PC-9 (cell line): ENCODE measurements at regions not wholly inside any gene's neighbourhood (a gene's known extent, or its start where the extent isn't known, plus 50 kb on each side); places are given as distances from the start of the nearest gene placed in this dataset.

Experiments
- BruUV-seq: library from RNA; stranded (reverse); fragments of 400-500 nt; replicated peaks from 2 replicates; lab custom pipeline; 2021; lab: Mats Ljungman, UMichigan
- CTCF ChIA-PET: fragments of 300-600 bp; sonication (Branson Sonifier 250); formaldehyde crosslinking; loops from one replicate; lab custom pipeline; 2022; ENCODE audit warnings: antibody characterized with exemption; lab: Charles Lee
- POLR2A ChIA-PET: fragments of 300-600 bp; sonication (Branson Sonifier 250); formaldehyde crosslinking; loops from one replicate; lab custom pipeline; 2022; ENCODE audit warnings: antibody characterized with exemption; ENCODE audit not compliant: unreplicated experiment; lab: Charles Lee
- DNase-seq, 2 experiments: peaks; one replicate each; pipeline versions ENCODE4 v3.0.0 to v3.0.0-alpha.2; 2015 to 2022; ENCODE audit warnings: mixed read lengths in 1 of 2
- H2AFZ ChIP-seq: fragments of 200-600 bp; sonication (generic); 2 replicates; pipeline ENCODE4 v1.8.1; 2017; ENCODE audit warnings: antibody characterized with exemption
- H3F3A ChIP-seq: fragments of 200-600 bp; sonication (generic); 2 replicates; pipeline ENCODE4 v1.8.1; 2017; ENCODE audit warnings: antibody characterized with exemption, mild to moderate bottlenecking, low read depth; ENCODE audit not compliant: insufficient read depth
- H3K27ac ChIP-seq: fragments of 200-600 bp; sonication (generic); 2 replicates; pipeline ENCODE4 v1.6.1; 2016; ENCODE audit warnings: mixed run types
- H3K27me3 ChIP-seq: fragments of 200-600 bp; sonication (generic); 2 replicates; pipeline ENCODE4 v1.6.1; 2016; ENCODE audit warnings: low read depth, mixed run types; ENCODE audit not compliant: insufficient read depth
- H3K36me3 ChIP-seq: fragments of 200-600 bp; sonication (generic); 2 replicates; pipeline ENCODE4 v1.6.1; 2016; ENCODE audit warnings: low read depth, mixed run types
- H3K4me1 ChIP-seq: fragments of 200-600 bp; sonication (generic); replicated peaks from 2 replicates; pipeline ENCODE4 v1.6.1; 2016; ENCODE audit warnings: mixed run types; ENCODE audit not compliant: insufficient read depth
- H3K4me2 ChIP-seq: fragments of 200-600 bp; sonication (generic); 2 replicates; pipeline ENCODE4 v1.6.1; 2017; ENCODE audit warnings: mixed run types
- H3K4me3 ChIP-seq: fragments of 200-600 bp; sonication (generic); 2 replicates; pipeline ENCODE4 v1.6.1; 2016; ENCODE audit warnings: mixed run types
- H3K79me2 ChIP-seq: fragments of 200-600 bp; sonication (generic); 2 replicates; pipeline ENCODE4 v1.6.1; 2017; ENCODE audit warnings: low read depth, mixed run types
- H3K9me2 ChIP-seq: fragments of 200-600 bp; sonication (generic); 2 replicates; pipeline ENCODE4 v1.8.1; 2017; ENCODE audit warnings: mild to moderate bottlenecking; ENCODE audit not compliant: insufficient read depth
- H3K9me3 ChIP-seq: fragments of 200-600 bp; sonication (generic); 2 replicates; pipeline ENCODE4 v1.8.1; 2016; ENCODE audit warnings: low read depth; ENCODE audit not compliant: insufficient read depth
- H4K20me1 ChIP-seq: fragments of 200-600 bp; sonication (generic); 2 replicates; pipeline ENCODE4 v1.8.1; 2017; ENCODE audit not compliant: insufficient read depth
- EZH2 ChIP-seq: fragments of 200-600 bp; sonication (generic); IDR thresholded peaks from 2 replicates; pipeline ENCODE4 v1.8.0; 2017; ENCODE audit warnings: antibody characterized with exemption, low read depth
- intact Hi-C: fragments of 100-400 bp; cut with micrococcal nuclease; formaldehyde crosslinking; loops from one replicate; pipeline ENCODE4 v1.10.0; 2022; ENCODE audit not compliant: unreplicated experiment
- TF ChIP-seq, protein P1 (sequence below): fragments of 200-600 bp; sonication (generic); conservative IDR thresholded peaks from 2 replicates; pipeline ENCODE4 v1.6.1; 2017; ENCODE audit warnings: mixed run types, antibody characterized with exemption, mild to moderate bottlenecking, moderate library complexity

DNA sequence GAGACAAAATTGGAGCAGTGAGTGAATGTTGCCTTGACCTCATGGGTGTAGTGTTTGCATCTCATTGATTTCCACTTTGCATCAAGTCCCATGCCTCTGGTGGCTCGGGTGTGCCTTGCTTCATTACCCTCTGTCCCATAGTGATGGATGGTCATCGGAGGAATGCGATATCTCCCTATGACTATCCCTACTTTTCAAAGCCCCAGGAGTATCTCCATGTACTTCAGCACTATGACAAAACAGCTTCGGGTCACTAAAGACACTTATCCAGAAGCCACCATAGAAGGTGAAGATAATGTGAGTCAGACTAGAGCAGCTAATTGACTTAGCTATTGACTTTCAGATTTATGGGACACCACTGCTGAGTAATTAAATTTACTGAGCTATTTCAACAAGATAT, 355.1 kb upstream of the CCDC196 start:
- intact Hi-C loops = no loop called here
- Histone ChIP-seq H2AFZ (no peak overlapping the region), H3F3A (no peaks in the 10 kb centered on the region), H3K4me1 (no peaks in the 10 kb centered on the region), H3K9me2 (no peaks in the 10 kb centered on the region), H4K20me1 (no peaks in the 10 kb centered on the region), H3K36me3 (no peaks in the 10 kb centered on the region), H3K79me2 (no peaks in the 10 kb centered on the region), H3K27me3 (no peaks in the 10 kb centered on the region), H3K4me3 (no peak overlapping the region), H3K9me3 (0 out of 2 replicates have a peak, but pooled peaks cover 4% of the 10 kb centered on the region), H3K4me2 (no peak overlapping the region), H3K27ac (no peak overlapping the region)
- CTCF ChIA-PET = no interaction called here
- no peak for DNase-seq
- BruUV-seq = no TSS peak
- POLR2A ChIA-PET = interaction anchor here (0.6 kb wide), 1 partner anchor 26 kb away, joined by 4 read pairs; no protein-coding TSS in a partner anchor
- TF ChIP-seq, protein P1, sequence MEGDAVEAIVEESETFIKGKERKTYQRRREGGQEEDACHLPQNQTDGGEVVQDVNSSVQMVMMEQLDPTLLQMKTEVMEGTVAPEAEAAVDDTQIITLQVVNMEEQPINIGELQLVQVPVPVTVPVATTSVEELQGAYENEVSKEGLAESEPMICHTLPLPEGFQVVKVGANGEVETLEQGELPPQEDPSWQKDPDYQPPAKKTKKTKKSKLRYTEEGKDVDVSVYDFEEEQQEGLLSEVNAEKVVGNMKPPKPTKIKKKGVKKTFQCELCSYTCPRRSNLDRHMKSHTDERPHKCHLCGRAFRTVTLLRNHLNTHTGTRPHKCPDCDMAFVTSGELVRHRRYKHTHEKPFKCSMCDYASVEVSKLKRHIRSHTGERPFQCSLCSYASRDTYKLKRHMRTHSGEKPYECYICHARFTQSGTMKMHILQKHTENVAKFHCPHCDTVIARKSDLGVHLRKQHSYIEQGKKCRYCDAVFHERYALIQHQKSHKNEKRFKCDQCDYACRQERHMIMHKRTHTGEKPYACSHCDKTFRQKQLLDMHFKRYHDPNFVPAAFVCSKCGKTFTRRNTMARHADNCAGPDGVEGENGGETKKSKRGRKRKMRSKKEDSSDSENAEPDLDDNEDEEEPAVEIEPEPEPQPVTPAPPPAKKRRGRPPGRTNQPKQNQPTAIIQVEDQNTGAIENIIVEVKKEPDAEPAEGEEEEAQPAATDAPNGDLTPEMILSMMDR = no peak
- TF ChIP-seq EZH2 = no peak

- no peaks in the 10 kb centered on the region for H3K36me3 ChIP-seq
- ChIA-PET POLR2A (no interaction called here), CTCF (no interaction called here)
- no peak overlapping the region for H3K27ac ChIP-seq
- no peaks in the 10 kb centered on the region for H3K9me2 ChIP-seq
- no peaks in the 10 kb centered on the region for H3F3A ChIP-seq
- no peak for DNase-seq
- H3K79me2 ChIP-seq = no peaks in the 10 kb centered on the region
- no peak overlapping the region for H3K4me3 ChIP-seq
- TF ChIP-seq EZH2 = no peak
- no peaks in the 10 kb centered on the region for H3K27me3 ChIP-seq
- BruUV-seq = no TSS peak
- H2AFZ ChIP-seq = no peak overlapping the region
- intact Hi-C loops = no loop called here
- H3K4me2 ChIP-seq = no peak overlapping the region
- no peaks in the 10 kb centered on the region for H4K20me1 ChIP-seq
- 0 out of 2 replicates have a peak, but pooled peaks cover 4% of the 10 kb centered on the region for H3K9me3 ChIP-seq
- H3K4me1 ChIP-seq = no peaks in the 10 kb centered on the region
Measured at GRCh38 chr14:66133666-66134065, 352.5 kb upstream of the CCDC196 start.

DNA sequence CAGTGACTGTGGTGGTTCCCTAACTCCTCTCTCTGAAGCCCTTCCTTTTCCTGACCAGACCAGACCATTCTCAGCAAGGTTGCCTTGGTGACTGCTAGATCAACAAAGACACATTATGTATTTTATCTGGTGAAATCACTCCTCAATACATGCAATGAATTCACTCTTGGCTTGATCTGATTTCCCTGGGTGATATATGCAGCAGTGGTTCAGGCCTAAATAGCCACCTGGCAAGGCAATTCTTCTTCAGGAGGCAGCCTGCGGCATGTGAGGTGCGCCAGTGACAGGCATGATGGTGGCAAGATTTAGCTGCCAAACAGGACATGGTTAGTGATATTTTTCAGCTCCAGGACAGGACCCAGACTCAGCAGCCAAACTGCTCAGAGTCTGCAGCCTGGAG, 350.3 kb upstream of the CCDC196 start:
- Histone ChIP-seq H3K4me3 (no peak overlapping the region), H4K20me1 (no peaks in the 10 kb centered on the region), H2AFZ (no peak overlapping the region), H3K79me2 (no peaks in the 10 kb centered on the region), H3K4me1 (no peaks in the 10 kb centered on the region), H3K9me2 (no peaks in the 10 kb centered on the region), H3K36me3 (no peaks in the 10 kb centered on the region), H3K4me2 (no peak overlapping the region), H3K27me3 (no peaks in the 10 kb centered on the region), H3K9me3 (0 out of 2 replicates have a peak, but pooled peaks cover 4% of the 10 kb centered on the region), H3F3A (no peaks in the 10 kb centered on the region), H3K27ac (no peak overlapping the region)
- CTCF ChIA-PET = no interaction called here
- POLR2A ChIA-PET = interaction anchor here (0.5 kb wide), 1 partner anchor 127 kb away, joined by 8 read pairs; no protein-coding TSS in a partner anchor
- intact Hi-C loops = no loop called here
- TF ChIP-seq, protein P1 = no peak
- TF ChIP-seq EZH2 = no peak
- no TSS peak for BruUV-seq
- no peak for DNase-seq

- TF ChIP-seq, protein P1 = no peak
- TF ChIP-seq EZH2 = no peak
- Histone ChIP-seq H3F3A (no peaks in the 10 kb centered on the region), H4K20me1 (no peaks in the 10 kb centered on the region), H3K36me3 (no peaks in the 10 kb centered on the region), H3K27ac (no peak overlapping the region), H3K9me3 (0 out of 2 replicates have a peak, but pooled peaks cover 4% of the 10 kb centered on the region), H2AFZ (no peak overlapping the region), H3K4me2 (no peak overlapping the region), H3K79me2 (no peaks in the 10 kb centered on the region), H3K9me2 (no peaks in the 10 kb centered on the region), H3K27me3 (no peaks in the 10 kb centered on the region), H3K4me1 (no peaks in the 10 kb centered on the region), H3K4me3 (no peak overlapping the region)
- ChIA-PET POLR2A (no interaction called here), CTCF (no interaction called here)
- no peak for DNase-seq
- BruUV-seq = no TSS peak
- intact Hi-C loops = no loop called here
Measured at GRCh38 chr14:66137081-66137480, 349.1 kb upstream of the CCDC196 start.
